Right lobe of liver (tissue), 6 donors: ENCODE measurements at regions not wholly inside any gene's neighbourhood (a gene's known extent, or its start where the extent isn't known, plus 50 kb on each side); places are given as distances from the start of the nearest gene placed in this dataset.

Source experiments
- ATAC-seq, 4 donors: fragments of 200-7000 bp; cut with Tn5 transposase; one replicate each; pipeline ENCODE4 v1.9.1; 2020; ENCODE audit warnings: mild to moderate bottlenecking in 4 of 4, moderate library complexity in 4 of 4
- DNase-seq, 3 donors: peaks; one replicate each; pipeline ENCODE4 v3.0.0-alpha.2; 2020
- H3K27ac ChIP-seq, 3 donors: fragments of 200-600 bp; one replicate each; pipeline ENCODE4 v1.8.0; 2022
- H3K27me3 ChIP-seq, 2 donors: fragments of 200-600 bp; one replicate each; pipeline ENCODE4 v1.8.0; 2022
- H3K36me3 ChIP-seq, 4 donors: fragments of 200-600 bp; sonication (generic) in 1 of 4; one replicate each; pipeline versions ENCODE4 v1.5.1 to v1.8.0; 2017 to 2022; ENCODE audit warnings: control low read depth in 1 of 4
- H3K4me1 ChIP-seq, 4 donors: fragments of 200-600 bp; sonication (generic) in 1 of 4; one replicate each; pipeline versions ENCODE4 v1.5.1 to v1.8.0; 2017 to 2022; ENCODE audit warnings: control low read depth in 1 of 4
- H3K4me3 ChIP-seq, 3 donors: fragments of 200-600 bp; one replicate each; pipeline ENCODE4 v1.8.0; 2022
- H3K9me3 ChIP-seq, 4 donors: fragments of 200-600 bp; sonication (generic) in 1 of 4; one replicate each; pipeline versions ENCODE4 v1.5.1 to v1.8.0; 2017 to 2022; ENCODE audit warnings: control low read depth in 1 of 4
- CTCF ChIP-seq, 4 donors: fragments of 200-600 bp in 3 of 4; fragments of 450-650 bp in 1 of 4; IDR thresholded peaks; one replicate each; pipeline versions ENCODE4 v1.5.1 to v1.8.0; 2016 to 2022; ENCODE audit warnings: antibody characterized with exemption in 4 of 4, mild to moderate bottlenecking in 2 of 4
- POLR2A ChIP-seq: fragments of 450-650 bp; IDR thresholded peaks from one replicate; pipeline ENCODE4 v1.6.1; 2017; ENCODE audit warnings: antibody characterized with exemption, mild to moderate bottlenecking
- WGBS: methylation state at CpG from one replicate; pipeline ENCODE4 v1.1.6; 2018; ENCODE audit warnings: low coverage, low lambda C conversion rate; ENCODE audit not compliant: insufficient coverage; ENCODE audit errors: missing lambda C conversion rate; 5-methylcytosine and 5-hydroxymethylcytosine counted together
- intact Hi-C, 2 donors: fragments of 100-400 bp; cut with DNase I; formaldehyde crosslinking; loops; one replicate each; pipeline versions ENCODE4 v1.11.2 to v1.14.1; 2022
- donor health status: DM: no; HTN: yes; CAD: no.
- donor health status: DM: no; HTN: no; CAD: no.
- donor health status: DM: no; HTN: no; CAD: no.
- donor health status: DM: no; HTN: yes; CAD: no.
- donor health status: DM: no; HTN: yes; CAD: no.

- Histone ChIP-seq H3K27ac (no peak overlapping the region), H3K4me1 (no peaks in the 10 kb centered on the region), H3K4me3 (no peak overlapping the region), H3K36me3 (no peaks in the 10 kb centered on the region), H3K9me3 (no peaks in the 10 kb centered on the region), H3K27me3 (no peaks in the 10 kb centered on the region)
- TF ChIP-seq CTCF (IDR thresholded peaks at IDR 0.05) (no peak), POLR2A (no peak)
- 40% methylated on average over 2 of the region's 2 CpGs for WGBS
- intact Hi-C loops, result no loop called here
- ATAC-seq (no peak), DNase-seq (no peak)
Observed at GRCh38 chr3:104920512-104920911, 446.2 kb upstream of the ALCAM start.

GRCh38 chr3:104933972-104934371 is 432.7 kb upstream of the ALCAM start:
- Histone ChIP-seq H3K36me3 (no peaks in the 10 kb centered on the region), H3K4me3 (no peak overlapping the region), H3K4me1 (no peaks in the 10 kb centered on the region), H3K27ac (no peak overlapping the region), H3K27me3 (no peaks in the 10 kb centered on the region), H3K9me3 (no peaks in the 10 kb centered on the region)
- ATAC-seq (no peak), DNase-seq (no peak)
- 40% methylated on average over 1 of the region's 3 CpGs for WGBS
- intact Hi-C loops, result no loop called here
- no peak for TF ChIP-seq POLR2A
- no peak for TF ChIP-seq CTCF (IDR thresholded peaks at IDR 0.05)

- DNase-seq, result no peak
- H3K4me1 ChIP-seq, result no peaks in the 10 kb centered on the region
- no peak for ATAC-seq
- no peaks in the 10 kb centered on the region for H3K36me3 ChIP-seq
- no peaks in the 10 kb centered on the region for H3K27me3 ChIP-seq
- no peak overlapping the region for H3K4me3 ChIP-seq
- intact Hi-C loops, result no loop called here
- no peaks in the 10 kb centered on the region for H3K9me3 ChIP-seq
- no peak overlapping the region for H3K27ac ChIP-seq
- no peak for TF ChIP-seq POLR2A
- no peak for TF ChIP-seq CTCF (IDR thresholded peaks at IDR 0.05)
Observed at GRCh38 chr3:104935613-104936012, 431.1 kb upstream of the ALCAM start.

- Histone ChIP-seq H3K27me3 (no peaks in the 10 kb centered on the region), H3K4me1 (no peaks in the 10 kb centered on the region), H3K9me3 (no peaks in the 10 kb centered on the region), H3K4me3 (no peak overlapping the region), H3K36me3 (no peaks in the 10 kb centered on the region), H3K27ac (no peak overlapping the region)
- TF ChIP-seq CTCF (IDR thresholded peaks at IDR 0.05) (no peak), POLR2A (no peak)
- intact Hi-C loops, result no loop called here
- no peak for DNase-seq
- no peak for ATAC-seq
- whole genome bisulfite sequencing, result 46% methylated on average over 1 of the region's 1 CpG
Observed at GRCh38 chr3:104939196-104939595, 427.5 kb upstream of the ALCAM start.

GRCh38 chr3:104941785-104942184 is 424.9 kb upstream of the ALCAM start:
- DNase-seq (no peak), ATAC-seq (no peak)
- no peaks in the 10 kb centered on the region for H3K36me3 ChIP-seq
- no peak overlapping the region for H3K4me3 ChIP-seq
- TF ChIP-seq POLR2A, result no peak
- no peak for TF ChIP-seq CTCF (IDR thresholded peaks at IDR 0.05)
- H3K27ac ChIP-seq, result no peak overlapping the region
- intact Hi-C loops, result no loop called here
- H3K4me1 ChIP-seq, result no peaks in the 10 kb centered on the region
- 50% methylated on average over 1 of the region's 1 CpG for WGBS
- H3K9me3 ChIP-seq, result no peaks in the 10 kb centered on the region
- H3K27me3 ChIP-seq, result no peaks in the 10 kb centered on the region
